ENCODE measurements at regions not wholly inside any gene's neighbourhood (a gene's known extent, or its start where the extent isn't known, plus 50 kb on each side); places are given as distances from the start of the nearest gene placed in this dataset.

DNA sequence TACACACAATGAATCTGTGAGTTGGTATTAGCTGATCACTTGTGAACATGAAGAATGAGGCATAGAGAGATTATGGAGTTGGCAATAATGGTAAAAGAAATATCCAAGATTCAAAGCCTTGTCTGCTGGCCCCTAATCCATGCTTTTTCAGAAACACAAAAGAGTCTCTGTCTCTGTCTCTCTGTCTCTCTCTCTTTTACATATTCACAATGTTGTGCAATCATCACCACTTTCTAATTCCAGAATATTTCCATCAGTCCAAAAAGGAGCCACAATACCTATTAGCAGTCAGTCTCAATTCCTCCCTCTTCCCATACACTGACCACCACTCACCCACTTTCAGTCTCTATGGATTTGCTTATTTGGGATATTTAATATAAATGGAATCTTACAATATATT, 370.1 kb upstream of the CDH8 start:
- TF ChIP-seq, protein P1, sequence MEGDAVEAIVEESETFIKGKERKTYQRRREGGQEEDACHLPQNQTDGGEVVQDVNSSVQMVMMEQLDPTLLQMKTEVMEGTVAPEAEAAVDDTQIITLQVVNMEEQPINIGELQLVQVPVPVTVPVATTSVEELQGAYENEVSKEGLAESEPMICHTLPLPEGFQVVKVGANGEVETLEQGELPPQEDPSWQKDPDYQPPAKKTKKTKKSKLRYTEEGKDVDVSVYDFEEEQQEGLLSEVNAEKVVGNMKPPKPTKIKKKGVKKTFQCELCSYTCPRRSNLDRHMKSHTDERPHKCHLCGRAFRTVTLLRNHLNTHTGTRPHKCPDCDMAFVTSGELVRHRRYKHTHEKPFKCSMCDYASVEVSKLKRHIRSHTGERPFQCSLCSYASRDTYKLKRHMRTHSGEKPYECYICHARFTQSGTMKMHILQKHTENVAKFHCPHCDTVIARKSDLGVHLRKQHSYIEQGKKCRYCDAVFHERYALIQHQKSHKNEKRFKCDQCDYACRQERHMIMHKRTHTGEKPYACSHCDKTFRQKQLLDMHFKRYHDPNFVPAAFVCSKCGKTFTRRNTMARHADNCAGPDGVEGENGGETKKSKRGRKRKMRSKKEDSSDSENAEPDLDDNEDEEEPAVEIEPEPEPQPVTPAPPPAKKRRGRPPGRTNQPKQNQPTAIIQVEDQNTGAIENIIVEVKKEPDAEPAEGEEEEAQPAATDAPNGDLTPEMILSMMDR (IDR thresholded peaks at IDR 0.05), result no peak
- TF ChIP-seq POLR2A (IDR thresholded peaks at IDR 0.05), result no peak

All from thyroid gland (tissue), 4 donors.